Activated CD4-positive, alpha-beta T cell treated with anti-CD3 and anti-CD28 coated beads for 24 hours (primary cell): ENCODE measurements at regions not wholly inside any gene's neighbourhood (a gene's known extent, or its start where the extent isn't known, plus 50 kb on each side); places are given as distances from the start of the nearest gene placed in this dataset.
"Not testable (repeated sequence)": the region's sequence is repeated elsewhere in the genome, so short reads cannot be mapped to it uniquely, and the experiment has no call there.

Experiments
- DNase-seq, 2 donors: peaks; one replicate each; pipeline ENCODE4 v3.0.0-alpha.2; 2020; ENCODE audit warnings: low read depth in 2 of 2

- DNase-seq, result no peak
These were observed 271.3 kb downstream of the CYRIA start for GRCh38 chr2:16394072-16394985.

GRCh38 chr2:16393500-16394071, 272.0 kb downstream of the CYRIA start:
- DNase-seq, result no peak

- DNase-seq, result no peak
These were observed 272.8 kb downstream of the CYRIA start for GRCh38 chr2:16392647-16393499.

- DNase-seq, result no peak
These were observed 273.6 kb downstream of the CYRIA start for GRCh38 chr2:16391986-16392385.

- DNase-seq, result no peak
These were observed 275.1 kb downstream of the CYRIA start for GRCh38 chr2:16390561-16390960.

- no peak for DNase-seq
These were observed 276.0 kb downstream of the CYRIA start for GRCh38 chr2:16389611-16390010.

GRCh38 chr2:16388199-16388830, 277.3 kb downstream of the CYRIA start:
- not testable (repeated sequence) for DNase-seq

- DNase-seq, result no peak
These were observed 278.1 kb downstream of the CYRIA start for GRCh38 chr2:16387461-16387984.

- no peak for DNase-seq
These were observed 279.2 kb downstream of the CYRIA start for GRCh38 chr2:16386431-16386830.

- DNase-seq, result no peak
These were observed 279.6 kb downstream of the CYRIA start for GRCh38 chr2:16386031-16386430.

GRCh38 chr2:16385341-16385740, 280.3 kb downstream of the CYRIA start:
- no peak for DNase-seq

GRCh38 chr2:16383411-16383810, 282.2 kb downstream of the CYRIA start:
- DNase-seq, result no peak

GRCh38 chr2:16382451-16382850, 283.2 kb downstream of the CYRIA start:
- no peak for DNase-seq

- DNase-seq, result no peak
These were observed 284.1 kb downstream of the CYRIA start for GRCh38 chr2:16381511-16381910.

- not testable (repeated sequence) for DNase-seq
These were observed 285.7 kb downstream of the CYRIA start for GRCh38 chr2:16379901-16380300.

GRCh38 chr2:16379061-16379460, 286.6 kb downstream of the CYRIA start:
- DNase-seq, result not testable (repeated sequence)

GRCh38 chr2:16378031-16378430, 287.6 kb downstream of the CYRIA start:
- DNase-seq, result no peak

- no peak for DNase-seq
These were observed 289.7 kb downstream of the CYRIA start for GRCh38 chr2:16375981-16376380.

GRCh38 chr2:16375351-16375750, 290.3 kb downstream of the CYRIA start:
- DNase-seq, result no peak

GRCh38 chr2:16374671-16375070, 291.0 kb downstream of the CYRIA start:
- no peak for DNase-seq

GRCh38 chr2:16373341-16373740, 292.3 kb downstream of the CYRIA start:
- no peak for DNase-seq

GRCh38 chr2:16371751-16372150, 293.9 kb downstream of the CYRIA start:
- no peak for DNase-seq
